HEK293 (cell line): ENCODE measurements at regions not wholly inside any gene's neighbourhood (a gene's known extent, or its start where the extent isn't known, plus 50 kb on each side); places are given as distances from the start of the nearest gene placed in this dataset.

Source experiments
- CTCF ChIA-PET: fragments of 350-600 bp; formaldehyde crosslinking; extraction: SDS; loops from one replicate; lab custom pipeline; 2021; ENCODE audit warnings: antibody characterized with exemption; lab: Yijun Ruan, JAX
- POLR2A ChIA-PET: fragments of 300-600 bp; formaldehyde crosslinking; extraction: SDS; loops from one replicate; lab custom pipeline; 2020; ENCODE audit warnings: antibody characterized with exemption, inconsistent platforms; lab: Yijun Ruan, JAX
- H3K27ac ChIP-seq: fragments of 200-500 bp; sonication (Bioruptor generic); 2 replicates; pipeline ENCODE4 v1.5.1; 2014; ENCODE audit warnings: low read depth, low read length, control low read depth, inconsistent platforms; ENCODE audit errors: extremely low read depth
- H3K36me3 ChIP-seq, 2 experiments: fragments of 200-500 bp in 1 of 2; sonication (Bioruptor generic) in 1 of 2; 1 replicate in 1 of 2; 2 replicates in 1 of 2; pipeline ENCODE4 v1.5.1; 2014 to 2017; ENCODE audit warnings: inconsistent platforms in 2 of 2, low read length in 2 of 2; ENCODE audit not compliant: control insufficient read depth in 2 of 2, insufficient read depth in 1 of 2
- H3K4me1 ChIP-seq: fragments of 200-500 bp; sonication (Bioruptor generic); 2 replicates; pipeline ENCODE4 v1.5.1; 2014; ENCODE audit warnings: mild to moderate bottlenecking, low read length, inconsistent platforms; ENCODE audit not compliant: control insufficient read depth, insufficient read depth
- H3K4me3 ChIP-seq: 2 replicates; pipeline ENCODE4 v1.5.1; 2011; ENCODE audit warnings: low read depth, mild to moderate bottlenecking, control low read depth, low read length, moderate library complexity
- H3K9me3 ChIP-seq: fragments of 200-500 bp; sonication (Bioruptor generic); 2 replicates; pipeline ENCODE4 v1.5.1; 2014; ENCODE audit warnings: low read depth, low read length, inconsistent platforms; ENCODE audit not compliant: control insufficient read depth, insufficient read depth
- ELK4 ChIP-seq: IDR thresholded peaks from 2 replicates; pipeline ENCODE4 v1.6.1; 2011; ENCODE audit warnings: mild to moderate bottlenecking, low read depth, low read length, borderline replicate concordance
- IKZF3 ChIP-seq: fragments of 450-650 bp; IDR thresholded peaks from 2 replicates; pipeline ENCODE4 v1.5.0; 2018; ENCODE audit warnings: missing biosample characterization, mild to moderate bottlenecking, missing genetic modification characterization, moderate library complexity
- KLF9 ChIP-seq: fragments of 450-650 bp; formaldehyde crosslinking; IDR thresholded peaks from 2 replicates; pipeline ENCODE4 v1.5.1; 2016; ENCODE audit warnings: missing biosample characterization, missing genetic modification characterization, low read depth
- MYNN ChIP-seq: fragments of 450-650 bp; formaldehyde crosslinking; IDR thresholded peaks from 2 replicates; pipeline ENCODE4 v1.5.1; 2016; ENCODE audit warnings: missing biosample characterization, missing genetic modification characterization, borderline replicate concordance
- SP7 ChIP-seq: fragments of 450-650 bp; formaldehyde crosslinking; IDR thresholded peaks from 2 replicates; pipeline ENCODE4 v1.5.1; 2016; ENCODE audit warnings: missing biosample characterization, missing genetic modification characterization
- ZBTB17 ChIP-seq: fragments of 450-650 bp; formaldehyde crosslinking; IDR thresholded peaks from 2 replicates; pipeline ENCODE4 v1.5.1; 2016; ENCODE audit warnings: missing biosample characterization, missing genetic modification characterization
- ZBTB20 ChIP-seq: fragments of 450-650 bp; formaldehyde crosslinking; IDR thresholded peaks from 2 replicates; pipeline ENCODE4 v1.5.1; 2016; ENCODE audit warnings: missing biosample characterization, missing genetic modification characterization
- ZBTB21 ChIP-seq: fragments of 450-650 bp; formaldehyde crosslinking; IDR thresholded peaks from 2 replicates; pipeline ENCODE4 v1.5.1; 2017; ENCODE audit warnings: missing biosample characterization, missing genetic modification characterization
- ZBTB48 ChIP-seq: fragments of 450-650 bp; formaldehyde crosslinking; IDR thresholded peaks from 2 replicates; pipeline ENCODE4 v1.5.1; 2016; ENCODE audit warnings: missing biosample characterization, missing genetic modification characterization
- ZEB2 ChIP-seq: fragments of 450-650 bp; formaldehyde crosslinking; IDR thresholded peaks from 2 replicates; pipeline ENCODE4 v1.5.1; 2016; ENCODE audit warnings: missing biosample characterization, missing genetic modification characterization
- ZNF140 ChIP-seq: fragments of 450-650 bp; formaldehyde crosslinking; IDR thresholded peaks from 2 replicates; pipeline ENCODE4 v1.5.1; 2016; ENCODE audit warnings: missing biosample characterization, missing genetic modification characterization
- ZNF223 ChIP-seq: fragments of 450-650 bp; formaldehyde crosslinking; IDR thresholded peaks from 2 replicates; pipeline ENCODE4 v1.5.1; 2016; ENCODE audit warnings: missing biosample characterization, missing genetic modification characterization
- ZNF239 ChIP-seq: fragments of 450-650 bp; formaldehyde crosslinking; IDR thresholded peaks from 2 replicates; pipeline ENCODE4 v1.5.1; 2016; ENCODE audit warnings: missing biosample characterization, missing genetic modification characterization
- ZNF366 ChIP-seq: fragments of 450-650 bp; formaldehyde crosslinking; conservative IDR thresholded peaks from 2 replicates; pipeline ENCODE4 v1.5.1; 2016; ENCODE audit warnings: missing biosample characterization, missing genetic modification characterization
- ZNF423 ChIP-seq: fragments of 450-650 bp; formaldehyde crosslinking; IDR thresholded peaks from 2 replicates; pipeline ENCODE4 v1.5.1; 2016; ENCODE audit warnings: missing biosample characterization, missing genetic modification characterization
- ZNF521 ChIP-seq: fragments of 450-650 bp; formaldehyde crosslinking; IDR thresholded peaks from 2 replicates; pipeline ENCODE4 v1.5.1; 2017; ENCODE audit warnings: missing biosample characterization, mild to moderate bottlenecking, missing genetic modification characterization
- ZNF585B ChIP-seq: fragments of 450-650 bp; formaldehyde crosslinking; IDR thresholded peaks from 2 replicates; pipeline ENCODE4 v1.5.1; 2016; ENCODE audit warnings: missing biosample characterization, missing genetic modification characterization
- ZNF639 ChIP-seq: fragments of 450-650 bp; formaldehyde crosslinking; IDR thresholded peaks from 2 replicates; pipeline ENCODE4 v1.5.1; 2016; ENCODE audit warnings: missing biosample characterization, missing genetic modification characterization
- ZNF747 ChIP-seq: fragments of 450-650 bp; formaldehyde crosslinking; IDR thresholded peaks from 2 replicates; pipeline ENCODE4 v1.5.1; 2016; ENCODE audit warnings: missing biosample characterization, missing genetic modification characterization
- ZSCAN16 ChIP-seq: fragments of 450-650 bp; formaldehyde crosslinking; IDR thresholded peaks from 2 replicates; pipeline ENCODE4 v1.5.1; 2016; ENCODE audit warnings: missing biosample characterization, missing genetic modification characterization
- ZXDB ChIP-seq: fragments of 450-650 bp; formaldehyde crosslinking; IDR thresholded peaks from 2 replicates; pipeline ENCODE4 v1.5.1; 2016; ENCODE audit warnings: missing biosample characterization, missing genetic modification characterization
- TF ChIP-seq, protein P1 (sequence below): fragments of 450-650 bp; formaldehyde crosslinking; IDR thresholded peaks from 2 replicates; pipeline ENCODE4 v1.5.1; 2017; ENCODE audit warnings: missing biosample characterization, missing genetic modification characterization

GRCh38 chr2:126449677-126450076 lies 206.3 kb upstream of the GYPC start (continued):
- TF ChIP-seq, protein P1, sequence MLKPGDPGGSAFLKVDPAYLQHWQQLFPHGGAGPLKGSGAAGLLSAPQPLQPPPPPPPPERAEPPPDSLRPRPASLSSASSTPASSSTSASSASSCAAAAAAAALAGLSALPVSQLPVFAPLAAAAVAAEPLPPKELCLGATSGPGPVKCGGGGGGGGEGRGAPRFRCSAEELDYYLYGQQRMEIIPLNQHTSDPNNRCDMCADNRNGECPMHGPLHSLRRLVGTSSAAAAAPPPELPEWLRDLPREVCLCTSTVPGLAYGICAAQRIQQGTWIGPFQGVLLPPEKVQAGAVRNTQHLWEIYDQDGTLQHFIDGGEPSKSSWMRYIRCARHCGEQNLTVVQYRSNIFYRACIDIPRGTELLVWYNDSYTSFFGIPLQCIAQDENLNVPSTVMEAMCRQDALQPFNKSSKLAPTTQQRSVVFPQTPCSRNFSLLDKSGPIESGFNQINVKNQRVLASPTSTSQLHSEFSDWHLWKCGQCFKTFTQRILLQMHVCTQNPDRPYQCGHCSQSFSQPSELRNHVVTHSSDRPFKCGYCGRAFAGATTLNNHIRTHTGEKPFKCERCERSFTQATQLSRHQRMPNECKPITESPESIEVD (tag by site-specific recombination), result no peak
- TF ChIP-seq ZEB2 (no peak), ZBTB48 (tag by site-specific recombination) (no peak)

GRCh38 chr2:126463892-126464674 lies 191.9 kb upstream of the GYPC start:
- Histone ChIP-seq H3K4me3 (no peak overlapping the region), H3K9me3 (no peaks in the 10 kb centered on the region), H3K36me3 (no peaks in the 10 kb centered on the region), H3K27ac (no peak overlapping the region), H3K4me1 (no peaks in the 10 kb centered on the region)
- TF ChIP-seq ZBTB17 (tag by site-specific recombination) (no peak), ZNF521 (tag by site-specific recombination) (no peak), ZNF239 (tag by site-specific recombination) (no peak), ZXDB (no peak), ZNF223 (tag by site-specific recombination) (no peak), ZNF366 (tag by site-specific recombination) (no peak), ZNF585B (tag by site-specific recombination) (no peak), ZNF747 (tag by site-specific recombination) (no peak), KLF9 (tag by site-specific recombination) (no peak), IKZF3 (tag by site-specific recombination) (no peak), ZBTB21 (tag by site-specific recombination) (no peak), ZNF639 (no peak), ZBTB20 (tag by site-specific recombination) (no peak)
- ChIA-PET CTCF (no interaction called here), POLR2A (no interaction called here)

DNA sequence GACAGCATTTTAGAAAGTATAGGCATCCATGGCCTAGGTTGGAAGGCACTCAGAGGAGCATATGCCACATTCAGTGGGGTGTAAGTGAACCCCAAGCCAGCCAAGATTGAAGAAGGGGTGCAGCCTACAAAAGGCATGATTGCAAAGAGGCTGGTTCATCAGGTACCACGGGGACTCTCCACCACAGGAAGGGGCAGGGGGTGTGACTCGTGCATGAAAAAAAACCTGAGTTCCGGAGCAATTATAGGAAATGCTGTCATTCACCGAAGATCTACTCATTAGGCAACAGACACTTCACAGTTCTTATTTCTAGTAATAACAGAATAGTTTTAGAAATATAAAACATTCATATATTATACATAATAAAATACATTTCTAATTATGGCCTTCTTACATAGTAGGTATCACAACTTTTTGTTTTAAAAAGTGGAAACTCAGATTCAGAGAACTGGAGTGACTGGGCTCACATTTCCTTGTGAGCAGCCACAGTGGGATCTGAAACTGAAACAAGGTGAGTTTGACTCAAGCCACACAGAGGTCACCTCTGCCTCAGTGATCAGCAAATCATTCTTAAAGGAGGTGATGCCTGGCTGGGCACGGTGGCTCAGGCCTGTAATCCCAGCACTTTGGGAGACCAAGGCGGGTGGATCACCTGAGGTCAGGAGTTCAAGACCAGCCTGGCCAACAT lies 188.4 kb upstream of the GYPC start:
- Histone ChIP-seq H3K9me3 (no peaks in the 10 kb centered on the region), H3K4me3 (no peak overlapping the region), H3K4me1 (no peaks in the 10 kb centered on the region), H3K27ac (no peak overlapping the region), H3K36me3 (no peaks in the 10 kb centered on the region)
- TF ChIP-seq ZNF140 (tag by site-specific recombination), result no peak
- no peak for TF ChIP-seq ZSCAN16 (tag by site-specific recombination)
- TF ChIP-seq SP7, result no peak
- no peak for TF ChIP-seq ELK4
- TF ChIP-seq MYNN (tag by site-specific recombination), result no peak
- TF ChIP-seq ZNF423, result no peak
- POLR2A ChIA-PET, result no interaction called here
- CTCF ChIA-PET, result no interaction called here
